Endothelial cell of umbilical vein (primary cell): ENCODE measurements at regions not wholly inside any gene's neighbourhood (a gene's known extent, or its start where the extent isn't known, plus 50 kb on each side); places are given as distances from the start of the nearest gene placed in this dataset.

Experiments used
- EZH2 ChIP-seq: IDR thresholded peaks from 2 replicates; pipeline ENCODE4 v1.6.1; 2012; ENCODE audit warnings: borderline replicate concordance, low read depth, mild to moderate bottlenecking, moderate library complexity, low read length, inconsistent platforms; ENCODE audit not compliant: severe bottlenecking
- MYC ChIP-seq: IDR thresholded peaks from one replicate; pipeline ENCODE4 v1.6.1; 2011; ENCODE audit warnings: mild to moderate bottlenecking, low read depth, low read length
- POLR2AphosphoS5 ChIP-seq: IDR thresholded peaks from 2 replicates; pipeline ENCODE4 v1.6.1; 2012; ENCODE audit warnings: low read depth, mild to moderate bottlenecking, control low read depth, low read length, moderate library complexity; ENCODE audit not compliant: insufficient read depth
- TF ChIP-seq, protein P1 (sequence below), 2 donors: IDR thresholded peaks; 1 replicate in 1 of 2; 2 replicates in 1 of 2; pipeline ENCODE4 v1.5.1; 2011; ENCODE audit warnings: low read length in 2 of 2, mild to moderate bottlenecking in 2 of 2, moderate library complexity in 2 of 2, control low read depth in 1 of 2, inconsistent platforms in 1 of 2, low read depth in 1 of 2; ENCODE audit not compliant: insufficient read depth in 1 of 2; ENCODE audit errors: extremely low read depth in 1 of 2

DNA sequence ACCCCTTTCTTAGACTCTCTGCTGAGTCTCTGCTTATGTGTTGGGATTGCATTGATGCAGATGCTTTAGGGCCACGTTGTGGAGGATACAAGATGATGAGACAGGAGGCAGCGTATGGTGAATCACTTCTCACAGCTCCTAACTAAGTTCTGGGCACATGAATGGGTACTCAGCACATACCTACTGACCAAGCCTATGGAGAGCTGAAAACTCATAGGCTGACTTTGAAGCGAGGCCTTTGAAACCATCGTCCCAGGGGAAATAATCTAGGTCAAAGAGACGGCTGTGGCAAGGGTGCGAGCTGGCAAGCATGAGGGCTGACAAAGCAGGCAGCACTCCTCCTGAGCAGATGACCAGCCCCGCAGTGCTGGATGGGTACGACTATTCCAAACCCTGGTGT lies 180.2 kb upstream of the TNP1 start:
- TF ChIP-seq MYC (no peak), EZH2 (no peak), POLR2AphosphoS5 (no peak)
- TF ChIP-seq, protein P1, sequence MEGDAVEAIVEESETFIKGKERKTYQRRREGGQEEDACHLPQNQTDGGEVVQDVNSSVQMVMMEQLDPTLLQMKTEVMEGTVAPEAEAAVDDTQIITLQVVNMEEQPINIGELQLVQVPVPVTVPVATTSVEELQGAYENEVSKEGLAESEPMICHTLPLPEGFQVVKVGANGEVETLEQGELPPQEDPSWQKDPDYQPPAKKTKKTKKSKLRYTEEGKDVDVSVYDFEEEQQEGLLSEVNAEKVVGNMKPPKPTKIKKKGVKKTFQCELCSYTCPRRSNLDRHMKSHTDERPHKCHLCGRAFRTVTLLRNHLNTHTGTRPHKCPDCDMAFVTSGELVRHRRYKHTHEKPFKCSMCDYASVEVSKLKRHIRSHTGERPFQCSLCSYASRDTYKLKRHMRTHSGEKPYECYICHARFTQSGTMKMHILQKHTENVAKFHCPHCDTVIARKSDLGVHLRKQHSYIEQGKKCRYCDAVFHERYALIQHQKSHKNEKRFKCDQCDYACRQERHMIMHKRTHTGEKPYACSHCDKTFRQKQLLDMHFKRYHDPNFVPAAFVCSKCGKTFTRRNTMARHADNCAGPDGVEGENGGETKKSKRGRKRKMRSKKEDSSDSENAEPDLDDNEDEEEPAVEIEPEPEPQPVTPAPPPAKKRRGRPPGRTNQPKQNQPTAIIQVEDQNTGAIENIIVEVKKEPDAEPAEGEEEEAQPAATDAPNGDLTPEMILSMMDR (IDR thresholded peaks at IDR 0.05; ENCODE audit: extremely low read depth in 1 of 2, insufficient read depth in 1 of 2, low read depth in 1 of 2, low read length in 2 of 2): no peak
